HFFc6 (cell line): ENCODE measurements at regions not wholly inside any gene's neighbourhood (a gene's known extent, or its start where the extent isn't known, plus 50 kb on each side); places are given as distances from the start of the nearest gene placed in this dataset.
"Not testable (repeated sequence)": the region's sequence is repeated elsewhere in the genome, so short reads cannot be mapped to it uniquely, and the experiment has no call there.

ENCODE experiments used
- DNase-seq: peaks from one replicate; pipeline ENCODE4 v3.0.0-alpha.2; 2018
- H3K27ac Mint-ChIP-seq: 2 replicates; pipeline ENCODE4 v1.8.0; 2020; ENCODE audit warnings: mild to moderate bottlenecking, mixed read lengths
- H3K27me3 Mint-ChIP-seq: 2 replicates; pipeline ENCODE4 v1.8.0; 2021; ENCODE audit warnings: mild to moderate bottlenecking, moderate library complexity, mixed read lengths; ENCODE audit not compliant: insufficient read depth
- H3K36me3 Mint-ChIP-seq: 2 replicates; pipeline ENCODE4 v1.8.0; 2021; ENCODE audit warnings: low read depth, mixed read lengths
- H3K4me1 Mint-ChIP-seq: 2 replicates; pipeline ENCODE4 v1.8.0; 2020; ENCODE audit warnings: low read depth, mixed read lengths
- H3K4me3 Mint-ChIP-seq: 2 replicates; pipeline ENCODE4 v1.8.0; 2020; ENCODE audit warnings: mild to moderate bottlenecking, moderate library complexity, mixed read lengths
- H3K9me3 Mint-ChIP-seq: 2 replicates; pipeline ENCODE4 v1.8.0; 2020; ENCODE audit warnings: mild to moderate bottlenecking, mixed read lengths
- CTCF ChIP-seq: fragments of 200-600 bp; sonication (generic); IDR thresholded peaks from 2 replicates; pipeline ENCODE4 v1.5.0; 2021; ENCODE audit warnings: antibody characterized with exemption, mild to moderate bottlenecking

- no peak for DNase-seq
- no peak for TF ChIP-seq CTCF
- H3K4me1 Mint-ChIP-seq, result no peaks in the 10 kb centered on the region
- H3K9me3 Mint-ChIP-seq, result peaks cover 22% of the 10 kb centered on the region
- H3K27ac Mint-ChIP-seq, result no peak overlapping the region
- H3K36me3 Mint-ChIP-seq, result no peaks in the 10 kb centered on the region
- no peak overlapping the region for H3K4me3 Mint-ChIP-seq
- no peaks in the 10 kb centered on the region for H3K27me3 Mint-ChIP-seq
Measured at GRCh38 chr13:80903911-80904310, 563.0 kb upstream of the SPRY2 start.

- no peak for TF ChIP-seq CTCF
- H3K9me3 Mint-ChIP-seq, result peaks cover 42% of the 10 kb centered on the region
- no peaks in the 10 kb centered on the region; the same call in 1 of the 2 replicates for H3K27me3 Mint-ChIP-seq
- H3K4me1 Mint-ChIP-seq, result no peaks in the 10 kb centered on the region
- H3K27ac Mint-ChIP-seq, result no peak overlapping the region
- no peaks in the 10 kb centered on the region for H3K36me3 Mint-ChIP-seq
- no peak overlapping the region for H3K4me3 Mint-ChIP-seq
- no peak for DNase-seq
Measured at GRCh38 chr13:80901530-80901929, 560.6 kb upstream of the SPRY2 start.

- no peak for DNase-seq
- Mint-ChIP-seq H3K4me3 (no peak overlapping the region), H3K27me3 (no peaks in the 10 kb centered on the region; the same call in 1 of the 2 replicates), H3K9me3 (peaks cover 42% of the 10 kb centered on the region), H3K27ac (no peak overlapping the region), H3K4me1 (no peaks in the 10 kb centered on the region), H3K36me3 (no peaks in the 10 kb centered on the region)
- TF ChIP-seq CTCF, result no peak
Measured at GRCh38 chr13:80901111-80901510, 560.2 kb upstream of the SPRY2 start.

- no peaks in the 10 kb centered on the region; the same call in 1 of the 2 replicates for H3K27me3 Mint-ChIP-seq
- H3K27ac Mint-ChIP-seq, result no peak overlapping the region
- H3K9me3 Mint-ChIP-seq, result peaks cover 42% of the 10 kb centered on the region
- no peak for DNase-seq
- TF ChIP-seq CTCF, result no peak
- H3K36me3 Mint-ChIP-seq, result no peaks in the 10 kb centered on the region
- H3K4me1 Mint-ChIP-seq, result no peaks in the 10 kb centered on the region
- no peak overlapping the region for H3K4me3 Mint-ChIP-seq
Measured at GRCh38 chr13:80900561-80900960, 559.6 kb upstream of the SPRY2 start.

GRCh38 chr13:80897641-80898040 is 556.7 kb upstream of the SPRY2 start:
- not testable (repeated sequence) for H3K27ac Mint-ChIP-seq, H3K4me3 Mint-ChIP-seq, H3K4me1 Mint-ChIP-seq, H3K36me3 Mint-ChIP-seq, H3K27me3 Mint-ChIP-seq, DNase-seq
- peaks cover 25% of the 10 kb centered on the region; the same call in 1 of the 2 replicates for H3K9me3 Mint-ChIP-seq

GRCh38 chr13:80894917-80895316 is 554.0 kb upstream of the SPRY2 start:
- Mint-ChIP-seq H3K36me3 (no peaks in the 10 kb centered on the region), H3K4me1 (no peaks in the 10 kb centered on the region), H3K4me3 (no peak overlapping the region), H3K27me3 (no peaks in the 10 kb centered on the region; the same call in 1 of the 2 replicates), H3K27ac (no peak overlapping the region), H3K9me3 (peaks cover 21% of the 10 kb centered on the region; the same call in 1 of the 2 replicates)
- no peak for TF ChIP-seq CTCF
- no peak for DNase-seq
